H1 (cell line): ENCODE measurements at regions not wholly inside any gene's neighbourhood (a gene's known extent, or its start where the extent isn't known, plus 50 kb on each side); places are given as distances from the start of the nearest gene placed in this dataset.

Experiments used
- CTCF ChIA-PET: fragments of 300-600 bp; sonication (Branson Sonifier 250); formaldehyde crosslinking; loops from one replicate; lab custom pipeline; 2021; ENCODE audit not compliant: partially characterized antibody; lab: Charles Lee
- POLR2A ChIA-PET: fragments of 300-600 bp; sonication (Branson Sonifier 250); formaldehyde crosslinking; loops from one replicate; lab custom pipeline; 2021; ENCODE audit warnings: inconsistent platforms; ENCODE audit not compliant: partially characterized antibody; lab: Charles Lee
- DNase-seq, 2 experiments: peaks; one replicate each; pipeline versions ENCODE4 v3.0.0 to v3.0.0-alpha.2; 2010 to 2022; ENCODE audit warnings: low spot score in 2 of 2, low read depth in 1 of 2, mixed read lengths in 1 of 2
- FAIRE-seq: peaks from 2 replicates; lab custom pipeline; 2011; peaks lifted over from hg19 to GRCh38; lab: Jason Lieb, UNC
- H2AFZ ChIP-seq: 2 replicates; pipeline ENCODE4 v1.8.1; 2012; ENCODE audit warnings: low read length, inconsistent platforms
- H2AK5ac ChIP-seq: 2 replicates; pipeline ENCODE4 v1.6.1; 2013; ENCODE audit warnings: low read depth, low read length
- H2BK120ac ChIP-seq: replicated peaks from 2 replicates; pipeline ENCODE3; 2013; ENCODE audit warnings: low read depth, low read length, inconsistent platforms
- H2BK12ac ChIP-seq: 2 replicates; pipeline ENCODE4 v1.6.1; 2013; ENCODE audit warnings: low read depth, low read length
- H2BK15ac ChIP-seq: 2 replicates; pipeline ENCODE4 v1.6.1; 2013; ENCODE audit warnings: low read length
- H2BK20ac ChIP-seq: 2 replicates; pipeline ENCODE4 v1.6.1; 2013; ENCODE audit warnings: low read length
- H2BK5ac ChIP-seq: 2 replicates; pipeline ENCODE4 v1.6.1; 2013; ENCODE audit warnings: low read depth, low read length
- H3K14ac ChIP-seq: 2 replicates; pipeline ENCODE4 v1.6.1; 2013; ENCODE audit warnings: inconsistent platforms; ENCODE audit not compliant: insufficient read length
- H3K18ac ChIP-seq: 2 replicates; pipeline ENCODE4 v1.6.1; 2013; ENCODE audit warnings: low read length; ENCODE audit errors: extremely low read depth
- H3K23ac ChIP-seq: 2 replicates; pipeline ENCODE4 v1.6.1; 2013; ENCODE audit warnings: inconsistent platforms; ENCODE audit not compliant: insufficient read length
- H3K23me2 ChIP-seq: 2 replicates; pipeline ENCODE4 v1.6.1; 2013; ENCODE audit warnings: low read depth, low read length
- H3K27ac ChIP-seq: 2 replicates; pipeline ENCODE4 v1.6.1; 2011; ENCODE audit warnings: low read depth, low read length, inconsistent platforms
- H3K27me3 ChIP-seq, 4 experiments: replicated peaks in 1 of 4; 1 replicate in 1 of 4; 2 replicates in 3 of 4; pipeline versions ENCODE4 v1.6.1 to v1.8.1; 2011 to 2013; ENCODE audit warnings: low read length in 3 of 4, mild to moderate bottlenecking in 3 of 4, inconsistent platforms in 2 of 4, mixed read lengths in 2 of 4, moderate library complexity in 1 of 4; ENCODE audit not compliant: control insufficient read depth in 3 of 4, insufficient read depth in 3 of 4; ENCODE audit errors: extremely low read depth in 1 of 4
- H3K36me3 ChIP-seq, 4 experiments: 2 replicates each; pipeline versions ENCODE4 v1.6.1 to v1.8.1; 2011 to 2013; ENCODE audit warnings: mild to moderate bottlenecking in 4 of 4, low read length in 3 of 4, moderate library complexity in 2 of 4, control low read depth in 1 of 4, inconsistent platforms in 1 of 4; ENCODE audit not compliant: insufficient read depth in 4 of 4, control insufficient read depth in 2 of 4
- H3K4ac ChIP-seq: replicated peaks from 2 replicates; pipeline ENCODE3; 2013; ENCODE audit warnings: low read length, low read depth, mixed read lengths, inconsistent platforms; ENCODE audit not compliant: insufficient read length
- H3K4me1 ChIP-seq, 4 experiments: replicated peaks in 1 of 4; 1 replicate in 1 of 4; 2 replicates in 3 of 4; pipeline versions ENCODE4 v1.6.1 to v1.8.1; 2011 to 2013; ENCODE audit warnings: low read length in 3 of 4, inconsistent platforms in 2 of 4, mixed read lengths in 1 of 4; ENCODE audit not compliant: insufficient read depth in 4 of 4, control insufficient read depth in 3 of 4
- H3K4me2 ChIP-seq, 2 experiments: 2 replicates each; pipeline versions ENCODE4 v1.6.1 to v1.8.1; 2011 to 2013; ENCODE audit warnings: low read depth in 2 of 2, low read length in 2 of 2, control low read depth in 1 of 2, inconsistent platforms in 1 of 2, mild to moderate bottlenecking in 1 of 2; ENCODE audit not compliant: insufficient read depth in 1 of 2
- H3K4me3 ChIP-seq, 4 experiments: fragments of 200-600, 300-600 bp in 1 of 4; sonication (generic), shearing (Covaris generic), sonication (Bioruptor Twin) in 1 of 4; 2 replicates each; pipeline versions ENCODE4 v1.5.1 to v1.8.1; 2011 to 2016; ENCODE audit warnings: low read length in 4 of 4, low read depth in 3 of 4, control low read depth in 2 of 4, inconsistent platforms in 2 of 4, mild to moderate bottlenecking in 2 of 4, mixed read lengths in 1 of 4, moderate library complexity in 1 of 4; ENCODE audit not compliant: insufficient read depth in 2 of 4; ENCODE audit errors: extremely low read depth in 1 of 4
- H3K56ac ChIP-seq: replicated peaks from 2 replicates; pipeline ENCODE3; 2013; ENCODE audit warnings: low read depth, mild to moderate bottlenecking, mixed read lengths, low read length, inconsistent platforms; ENCODE audit not compliant: insufficient read length
- H3K79me1 ChIP-seq: 2 replicates; pipeline ENCODE4 v1.6.1; 2013; ENCODE audit warnings: low read depth, low read length, control low read depth
- H3K79me2 ChIP-seq, 2 experiments: 2 replicates each; pipeline versions ENCODE4 v1.6.1 to v1.8.1; 2012 to 2013; ENCODE audit warnings: low read length in 2 of 2, mild to moderate bottlenecking in 2 of 2, inconsistent platforms in 1 of 2; ENCODE audit not compliant: insufficient read depth in 2 of 2, control insufficient read depth in 1 of 2
- H3K9ac ChIP-seq, 4 experiments: replicated peaks in 1 of 4; 1 replicate in 1 of 4; 2 replicates in 3 of 4; pipeline versions ENCODE4 v1.6.1 to v1.8.1; 2011 to 2013; ENCODE audit warnings: low read depth in 3 of 4, low read length in 3 of 4, control low read depth in 2 of 4, mild to moderate bottlenecking in 2 of 4, moderate library complexity in 2 of 4, inconsistent platforms in 1 of 4; ENCODE audit errors: extremely low read depth in 1 of 4
- H3K9me3 ChIP-seq, 2 experiments: 2 replicates each; pipeline versions ENCODE4 v1.6.1 to v1.8.1; 2012 to 2013; ENCODE audit warnings: mild to moderate bottlenecking in 2 of 2, moderate library complexity in 2 of 2, control low read depth in 1 of 2, inconsistent platforms in 1 of 2, low read depth in 1 of 2, low read length in 1 of 2, mixed read lengths in 1 of 2; ENCODE audit not compliant: insufficient read depth in 2 of 2
- H4K20me1 ChIP-seq, 2 experiments: replicated peaks in 1 of 2; 2 replicates each; pipeline versions ENCODE3 to v1.8.1; 2011 to 2013; ENCODE audit warnings: inconsistent platforms in 2 of 2, low read length in 2 of 2, mild to moderate bottlenecking in 1 of 2; ENCODE audit not compliant: insufficient read depth in 2 of 2, control insufficient read depth in 1 of 2
- H4K5ac ChIP-seq: 2 replicates; pipeline ENCODE4 v1.6.1; 2013; ENCODE audit warnings: low read length, low read depth, mixed read lengths, inconsistent platforms; ENCODE audit not compliant: insufficient read length
- H4K8ac ChIP-seq: 2 replicates; pipeline ENCODE4 v1.8.0; 2013; ENCODE audit warnings: mild to moderate bottlenecking, moderate library complexity, low read length, inconsistent platforms; ENCODE audit not compliant: insufficient read depth; ENCODE audit errors: extremely low read depth
- H4K91ac ChIP-seq: replicated peaks from 2 replicates; pipeline ENCODE3; 2013; ENCODE audit warnings: low read length, mixed read lengths, inconsistent platforms; ENCODE audit not compliant: insufficient read length
- CBX5 ChIP-seq: fragments of 300-800, 300-1000 bp; sonication (generic); IDR thresholded peaks from 2 replicates; pipeline ENCODE4 v1.7.1; 2016; ENCODE audit warnings: antibody characterized with exemption, low read length, low read depth
- CBX8 ChIP-seq: fragments of 300-800, 300-1000 bp; sonication (generic); IDR thresholded peaks from 2 replicates; pipeline ENCODE4 v1.7.1; 2016; ENCODE audit warnings: low read depth, low read length, borderline replicate concordance
- CREB1 ChIP-seq: IDR thresholded peaks from 2 replicates; pipeline ENCODE4 v1.6.1; 2012; ENCODE audit warnings: inconsistent platforms
- CTBP2 ChIP-seq: IDR thresholded peaks from 2 replicates; pipeline ENCODE4 v1.7.0; 2011; ENCODE audit warnings: borderline replicate concordance, mild to moderate bottlenecking, moderate library complexity, mixed read lengths, low read length; ENCODE audit not compliant: insufficient read depth, insufficient read length
- EP300 ChIP-seq, 2 experiments: IDR thresholded peaks; 1 replicate in 1 of 2; 2 replicates in 1 of 2; pipeline ENCODE4 v1.6.1; 2011 to 2012; ENCODE audit warnings: low read depth in 2 of 2, low read length in 2 of 2, mild to moderate bottlenecking in 2 of 2, borderline replicate concordance in 1 of 2, inconsistent platforms in 1 of 2, moderate library complexity in 1 of 2
- HDAC2 ChIP-seq, 2 experiments: fragments of 300-600 bp in 1 of 2; sonication (generic) in 1 of 2; IDR thresholded peaks; 2 replicates each; pipeline ENCODE4 v1.6.1; 2011 to 2012; ENCODE audit warnings: low read depth in 2 of 2, low read length in 2 of 2, mild to moderate bottlenecking in 2 of 2, moderate library complexity in 2 of 2, borderline replicate concordance in 1 of 2, inconsistent platforms in 1 of 2
- JUN ChIP-seq: IDR thresholded peaks from 2 replicates; pipeline ENCODE4 v1.6.1; 2011; ENCODE audit warnings: low read depth, mild to moderate bottlenecking, improper control_type of control experiment, low read length
- MAFK ChIP-seq: IDR thresholded peaks from 2 replicates; pipeline ENCODE4 v1.6.1; 2012; ENCODE audit warnings: low read depth, mild to moderate bottlenecking, improper control_type of control experiment, low read length
- SIX5 ChIP-seq: IDR thresholded peaks from 2 replicates; pipeline ENCODE4 v1.6.1; 2011; ENCODE audit warnings: mild to moderate bottlenecking, low read depth, low read length
- SP1 ChIP-seq: IDR thresholded peaks from 2 replicates; pipeline ENCODE4 v1.6.1; 2011; ENCODE audit warnings: low read depth, low read length
- SP4 ChIP-seq: IDR thresholded peaks from 2 replicates; pipeline ENCODE4 v1.6.1; 2012; ENCODE audit warnings: low read length, inconsistent platforms
- TAF7 ChIP-seq: optimal IDR thresholded peaks from 2 replicates; pipeline ENCODE3; 2011; ENCODE audit warnings: low read depth, mild to moderate bottlenecking, inconsistent platforms, low read length, moderate library complexity, borderline replicate concordance
- TBP ChIP-seq: IDR thresholded peaks from 2 replicates; pipeline ENCODE4 v1.6.1; 2011; ENCODE audit warnings: low read depth, low read length, improper control_type of control experiment
- YY1 ChIP-seq: IDR thresholded peaks from 2 replicates; pipeline ENCODE4 v1.6.1; 2011; ENCODE audit warnings: low read depth, mild to moderate bottlenecking, low read length
- WGBS, 2 experiments: shearing (Covaris generic) in 1 of 2; methylation state at CpG; one replicate each; pipeline versions ENCODE4 v1.1.6 to v1.1.7; 2013 to 2015; ENCODE audit warnings: low lambda C conversion rate in 2 of 2, mixed read lengths in 2 of 2, inconsistent platforms in 1 of 2, low coverage in 1 of 2, missing lambda C conversion rate in 1 of 2; ENCODE audit not compliant: insufficient replicate concordance in 2 of 2, insufficient coverage in 1 of 2, insufficient read length in 1 of 2; ENCODE audit errors: extremely low coverage in 1 of 2, missing lambda C conversion rate in 1 of 2; 5-methylcytosine and 5-hydroxymethylcytosine counted together

- H3K18ac ChIP-seq = no peak overlapping the region
- H2AFZ ChIP-seq = no peak overlapping the region
- WGBS, 2 experiments = 91% methylated on average over 6 of the region's 6 CpGs; no CpG with 5 or more reads in 1 of the 2 experiments
- H3K27me3 ChIP-seq = no peaks in the 10 kb centered on the region
- no peak overlapping the region for H3K9ac ChIP-seq
- FAIRE-seq = no peak
- no peak overlapping the region for H2BK120ac ChIP-seq
- H3K14ac ChIP-seq = no peak overlapping the region
- no peak overlapping the region for H2BK5ac ChIP-seq
- H4K8ac ChIP-seq = no peak overlapping the region
- H3K23me2 ChIP-seq = no peaks in the 10 kb centered on the region; the same call in 1 of the 2 replicates
- H4K5ac ChIP-seq = no peak overlapping the region
- H3K36me3 ChIP-seq = no peaks in the 10 kb centered on the region
- no peaks in the 10 kb centered on the region for H4K20me1 ChIP-seq
- DNase-seq = no peak
- no peak overlapping the region for H2BK12ac ChIP-seq
- no peaks in the 10 kb centered on the region for H3K4me1 ChIP-seq
- no peaks in the 10 kb centered on the region for H3K79me2 ChIP-seq
- no peaks in the 10 kb centered on the region for H3K79me1 ChIP-seq
- no peak overlapping the region for H3K23ac ChIP-seq
- no peaks in the 10 kb centered on the region for H3K9me3 ChIP-seq
- no peak overlapping the region for H2BK20ac ChIP-seq
- no peak overlapping the region for H4K91ac ChIP-seq
- ChIA-PET POLR2A (no interaction called here), CTCF (interaction anchor here (0.6 to 1.1 kb wide), 4 partner anchors 11 to 128 kb away, joined by 3 to 4 read pairs (median 4); no protein-coding TSS in a partner anchor)
- no peak overlapping the region for H2BK15ac ChIP-seq
- H3K4ac ChIP-seq = no peak overlapping the region
- H3K4me2 ChIP-seq = no peak overlapping the region
- H3K4me3 ChIP-seq = no peak overlapping the region
- no peak overlapping the region for H3K56ac ChIP-seq
- no peak overlapping the region for H2AK5ac ChIP-seq
- no peak overlapping the region for H3K27ac ChIP-seq
- no peak for TF ChIP-seq CBX8
- TF ChIP-seq YY1 = no peak
- no peak for TF ChIP-seq EP300 (IDR thresholded peaks at IDR 0.05; ENCODE audit: borderline replicate concordance in 1 of 2, low read depth in 2 of 2, low read length in 2 of 2)
- TF ChIP-seq CBX5 = no peak
- no peak for TF ChIP-seq CREB1
- TF ChIP-seq SP4 = no peak
- TF ChIP-seq CTBP2 = no peak
- TF ChIP-seq TBP = no peak
- TF ChIP-seq SP1 = no peak
- TF ChIP-seq TAF7 = no peak
- no peak for TF ChIP-seq HDAC2 (IDR thresholded peaks at IDR 0.05; ENCODE audit: borderline replicate concordance in 1 of 2, low read depth in 2 of 2, low read length in 2 of 2)
- no peak for TF ChIP-seq MAFK
- no peak for TF ChIP-seq JUN
- TF ChIP-seq SIX5 = no peak
Observed at GRCh38 chr1:115452600-115453329, 114.7 kb upstream of the NGF start.
